ENCODE measurements at regions not wholly inside any gene's neighbourhood (a gene's known extent, or its start where the extent isn't known, plus 50 kb on each side); places are given as distances from the start of the nearest gene placed in this dataset.

GRCh38 chr4:41399231-41399630 lies 138.7 kb upstream of the LIMCH1 start:
- DNase-seq (ENCODE audit: insufficient read length, low spot score) (no peak), FAIRE-seq (no peak)
- no peak for TF ChIP-seq CTCF (IDR thresholded peaks at IDR 0.05; ENCODE audit: insufficient read depth, missing control alignments)

- no peak for FAIRE-seq
- TF ChIP-seq CTCF (IDR thresholded peaks at IDR 0.05; ENCODE audit: insufficient read depth, missing control alignments) = no peak
- DNase-seq (ENCODE audit: insufficient read length, low spot score) = no peak
Observed at GRCh38 chr4:41400296-41400695, 137.7 kb upstream of the LIMCH1 start.

GRCh38 chr4:41405464-41406112 lies 132.4 kb upstream of the LIMCH1 start:
- peak; percentile 35 for FAIRE-seq
- no peak for TF ChIP-seq CTCF (IDR thresholded peaks at IDR 0.05; ENCODE audit: insufficient read depth, missing control alignments)
- DNase-seq (ENCODE audit: insufficient read length, low spot score) = no peak

GRCh38 chr4:41406113-41406516 lies 131.8 kb upstream of the LIMCH1 start:
- no peak for TF ChIP-seq CTCF (IDR thresholded peaks at IDR 0.05; ENCODE audit: insufficient read depth, missing control alignments)
- DNase-seq (ENCODE audit: insufficient read length, low spot score) (no peak), FAIRE-seq (no peak)

- FAIRE-seq (no peak), DNase-seq (ENCODE audit: insufficient read length, low spot score) (no peak)
- no peak for TF ChIP-seq CTCF (IDR thresholded peaks at IDR 0.05; ENCODE audit: insufficient read depth, missing control alignments)
Observed at GRCh38 chr4:41408150-41408549, 129.8 kb upstream of the LIMCH1 start.

GRCh38 chr4:41408859-41409593 lies 128.9 kb upstream of the LIMCH1 start:
- DNase-seq (ENCODE audit: insufficient read length, low spot score) (no peak), FAIRE-seq (no peak)
- no peak for TF ChIP-seq CTCF (IDR thresholded peaks at IDR 0.05; ENCODE audit: insufficient read depth, missing control alignments)

- TF ChIP-seq CTCF (IDR thresholded peaks at IDR 0.05; ENCODE audit: insufficient read depth, missing control alignments) = no peak
- no peak for FAIRE-seq
- no peak for DNase-seq (ENCODE audit: insufficient read length, low spot score)
Observed at GRCh38 chr4:41409594-41409895, 128.4 kb upstream of the LIMCH1 start.

Data from D721Med (cell line).